ENCODE measurements at regions not wholly inside any gene's neighbourhood (a gene's known extent, or its start where the extent isn't known, plus 50 kb on each side); places are given as distances from the start of the nearest gene placed in this dataset.

- no peak; the same call in 1 of the 2 replicates for ATAC-seq (ENCODE audit: low read depth)
- in situ Hi-C loops (cut with MboI; ENCODE audit: low sequenced_read_pairs), result no loop called here
- no CpG with 5 or more reads among the region's 10 CpGs for WGBS, 2 experiments (ENCODE audit: extremely low coverage in 2 of 2, insufficient read length in 1 of 2)
Measured at GRCh38 chrX:69015564-69016292, 149.5 kb downstream of the PJA1 start.

More at GRCh38 chrX:69015564-69016292, 149.5 kb downstream of the PJA1 start:
- H4K91ac ChIP-seq (ENCODE audit: insufficient read depth, low read depth, low read length), result no peak overlapping the region
- no peak overlapping the region for H2BK20ac ChIP-seq (ENCODE audit: low read depth, low read length)
- H4K5ac ChIP-seq (ENCODE audit: low read depth, low read length), result no peak overlapping the region; the same call in 1 of the 2 replicates
- no peak overlapping the region for H3K56ac ChIP-seq (ENCODE audit: extremely low read depth, insufficient read depth, low read length)
- H3K9me1 ChIP-seq (ENCODE audit: insufficient read depth, low read length), result no peaks in the 10 kb centered on the region
- H3K14ac ChIP-seq (replicated peaks; ENCODE audit: low read depth, low read length), result no peak overlapping the region
- BruUV-seq (replicated peaks), result no TSS peak
- no peak overlapping the region for H3K23ac ChIP-seq (ENCODE audit: low read depth, low read length)
- H3K18ac ChIP-seq (ENCODE audit: low read depth, low read length), result no peak overlapping the region
- no peak overlapping the region for H4K8ac ChIP-seq (ENCODE audit: low read depth in 2 of 2, low read length in 2 of 2)
- no peaks in the 10 kb centered on the region for H3K9me3 ChIP-seq (ENCODE audit: control insufficient read depth, insufficient read depth, low read length)
- no peak overlapping the region for H3K4me3 ChIP-seq (ENCODE audit: insufficient read depth, low read depth, low read length)
- H2BK120ac ChIP-seq (ENCODE audit: low read depth, low read length), result no peak overlapping the region
- H3K9ac ChIP-seq (ENCODE audit: low read depth, low read length), result no peak overlapping the region
- H2AK9ac ChIP-seq (replicated peaks; ENCODE audit: low read depth, low read length, poor library complexity), result no peak overlapping the region
- H4K20me1 ChIP-seq (ENCODE audit: insufficient read depth, low read length), result no peaks in the 10 kb centered on the region
- DNase-seq, result no peak
- TF ChIP-seq MAZ (IDR thresholded peaks at IDR 0.05; ENCODE audit: borderline replicate concordance, low read depth, low read length) (no peak), BHLHE40 (IDR thresholded peaks at IDR 0.05; ENCODE audit: low read depth, low read length) (no peak), MAFK (IDR thresholded peaks at IDR 0.05; ENCODE audit: low read depth, low read length) (no peak), FOS (IDR thresholded peaks at IDR 0.05; ENCODE audit: low read depth, low read length) (no peak), POLR2A (IDR thresholded peaks at IDR 0.05; ENCODE audit: low read depth, low read length) (no peak), USF2 (IDR thresholded peaks at IDR 0.05; ENCODE audit: low read depth, low read length) (no peak), MXI1 (IDR thresholded peaks at IDR 0.05; ENCODE audit: borderline replicate concordance, low read depth, low read length) (no peak), NFE2L2 (IDR thresholded peaks at IDR 0.05; ENCODE audit: low read depth, low read length) (no peak), RCOR1 (IDR thresholded peaks at IDR 0.05; ENCODE audit: insufficient replicate concordance, low read length) (no peak), CEBPB (IDR thresholded peaks at IDR 0.05; ENCODE audit: low read depth, low read length) (no peak), SMC3 (IDR thresholded peaks at IDR 0.05; ENCODE audit: low read depth, low read length) (no peak), CTCF (conservative IDR thresholded peaks at IDR 0.05; ENCODE audit: low read depth, low read length) (no peak), ELK1 (IDR thresholded peaks at IDR 0.05; ENCODE audit: borderline replicate concordance, low read depth, low read length) (no peak)
- intact Hi-C loops (cut with micrococcal nuclease) (no loop called here), dilution Hi-C loops (cut with HindIII; ENCODE audit: low sequenced_read_pairs, unreplicated experiment) (no loop called here)
- no peak overlapping the region for H2AK5ac ChIP-seq (ENCODE audit: low read depth, low read length)
- no peaks in the 10 kb centered on the region for H3K79me1 ChIP-seq (ENCODE audit: low read depth in 1 of 2, low read length in 2 of 2)
- ChIA-PET POLR2A (ENCODE audit: unreplicated experiment) (no interaction called here), CTCF (interaction anchor here (0.5 kb wide), 1 partner anchor 55 kb away, joined by 3 read pairs; no protein-coding TSS in a partner anchor)
- no peak overlapping the region for H2BK15ac ChIP-seq (ENCODE audit: low read depth, low read length)
- H3K4ac ChIP-seq (ENCODE audit: low read depth, low read length), result no peak overlapping the region
- H3K27me3 ChIP-seq (ENCODE audit: control insufficient read depth, insufficient read depth, low read length), result peaks cover 6% of the 10 kb centered on the region; the same call in 1 of the 2 replicates
- H2BK5ac ChIP-seq (ENCODE audit: low read depth, low read length, poor library complexity, severe bottlenecking), result no peak overlapping the region
- peaks cover 1% of the 10 kb centered on the region; the same call in 1 of the 2 replicates for H3K4me1 ChIP-seq (ENCODE audit: control insufficient read depth, insufficient read depth, low read length)
- no peak overlapping the region for H2AFZ ChIP-seq (replicated peaks; ENCODE audit: low read length, poor library complexity)
- no peak overlapping the region; the same call in 1 of the 2 replicates for H3K4me2 ChIP-seq (ENCODE audit: low read depth, low read length)
- no peak overlapping the region for H3K27ac ChIP-seq (ENCODE audit: insufficient read depth, low read length)
- H3K36me3 ChIP-seq (ENCODE audit: control insufficient read depth, insufficient read depth, low read length), result no peaks in the 10 kb centered on the region

Data from IMR-90 (cell line).